C1 segment of cervical spinal cord (tissue), 14 donors: ENCODE measurements at regions not wholly inside any gene's neighbourhood (a gene's known extent, or its start where the extent isn't known, plus 50 kb on each side); places are given as distances from the start of the nearest gene placed in this dataset.

Source experiments
- DNase-seq, 14 donors: peaks; one replicate each; lab custom pipeline; 2025; lab: John Stamatoyannopoulos, UW

DNA sequence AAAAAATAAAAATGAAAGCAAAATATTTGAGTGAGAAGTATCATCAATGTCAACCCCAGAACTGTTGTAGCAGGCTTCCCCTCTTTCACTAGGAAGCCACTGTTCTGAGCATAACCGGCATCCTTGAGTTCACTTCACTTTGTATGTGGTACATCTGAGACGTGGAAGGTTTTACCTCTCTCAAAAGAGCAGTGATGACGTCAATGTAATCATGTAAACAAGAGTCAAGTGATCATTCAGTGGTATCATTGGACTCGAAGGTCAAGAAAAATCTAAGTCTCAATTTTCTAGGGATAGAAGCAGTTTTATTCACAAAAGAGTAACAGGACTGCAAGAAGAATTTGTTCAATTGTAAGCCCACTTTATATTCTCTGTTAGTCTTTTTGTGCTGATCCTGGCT, 339.8 kb upstream of the THRB start:
- DNase-seq: no peak

DNA sequence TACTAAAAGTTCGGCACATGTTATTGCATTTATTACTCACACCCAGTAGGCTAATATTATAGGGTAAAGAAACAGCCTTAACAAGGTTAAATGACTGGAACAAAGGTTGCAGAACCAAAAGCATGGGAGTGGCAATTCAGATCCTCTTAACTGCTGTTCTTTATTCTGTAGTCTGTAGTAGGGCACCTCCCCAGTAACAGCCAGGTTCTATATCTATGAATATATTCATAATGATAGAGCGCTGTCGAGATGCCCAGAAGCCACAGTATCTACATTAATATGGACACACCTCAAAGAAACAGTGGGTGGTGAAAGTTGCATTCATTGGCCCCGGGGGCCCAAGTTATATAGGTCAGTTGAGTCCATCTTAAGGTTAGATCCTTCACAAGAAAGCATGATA, 340.9 kb upstream of the THRB start:
- no peak for DNase-seq

DNA sequence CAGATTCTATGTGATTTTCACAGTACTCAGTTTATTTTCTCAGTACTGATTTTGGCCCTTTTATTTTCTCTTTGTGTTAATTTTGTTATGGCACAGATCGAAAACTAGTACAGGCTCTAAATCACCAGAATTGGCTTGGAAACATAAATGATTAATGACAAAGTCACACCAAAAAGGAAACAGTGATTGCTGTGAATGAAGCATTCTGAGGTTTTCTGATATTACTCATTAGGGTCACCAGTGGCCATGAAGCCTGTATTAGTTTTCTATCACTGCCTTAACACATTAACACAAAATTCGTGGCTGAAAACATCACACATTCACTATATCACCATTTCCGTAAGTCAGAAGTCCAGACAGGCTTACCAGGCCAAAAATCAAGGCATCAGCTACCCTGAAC, 343.0 kb upstream of the THRB start:
- no peak for DNase-seq

- DNase-seq: no peak
These were observed 343.9 kb upstream of the THRB start for GRCh38 chr3:24838533-24838932.

DNA sequence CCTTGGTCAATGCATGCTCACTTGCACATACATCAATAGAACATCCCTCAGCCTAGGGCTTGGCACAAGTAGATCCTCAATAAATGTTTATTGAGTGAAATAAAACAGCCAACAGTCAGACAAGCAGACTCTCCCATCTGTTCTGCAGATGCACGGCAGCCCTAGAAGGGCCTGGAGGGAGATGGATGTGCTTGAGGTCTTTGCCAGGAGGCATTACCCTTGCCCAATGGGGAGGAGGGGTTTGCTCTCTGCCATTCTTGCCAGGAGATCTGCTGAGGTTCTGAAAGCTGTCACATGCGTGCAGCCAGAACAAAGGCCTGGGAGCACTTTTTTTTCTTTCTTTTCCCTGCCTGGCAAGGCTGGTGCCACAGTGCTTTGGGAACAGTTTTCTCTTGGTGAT, 349.3 kb upstream of the THRB start:
- DNase-seq: peak in 1 of 14 donors; percentile 1

- no peak for DNase-seq
These were observed 351.0 kb upstream of the THRB start for GRCh38 chr3:24845524-24846155.

GRCh38 chr3:24846286-24846860, 351.7 kb upstream of the THRB start:
- no peak for DNase-seq

DNA sequence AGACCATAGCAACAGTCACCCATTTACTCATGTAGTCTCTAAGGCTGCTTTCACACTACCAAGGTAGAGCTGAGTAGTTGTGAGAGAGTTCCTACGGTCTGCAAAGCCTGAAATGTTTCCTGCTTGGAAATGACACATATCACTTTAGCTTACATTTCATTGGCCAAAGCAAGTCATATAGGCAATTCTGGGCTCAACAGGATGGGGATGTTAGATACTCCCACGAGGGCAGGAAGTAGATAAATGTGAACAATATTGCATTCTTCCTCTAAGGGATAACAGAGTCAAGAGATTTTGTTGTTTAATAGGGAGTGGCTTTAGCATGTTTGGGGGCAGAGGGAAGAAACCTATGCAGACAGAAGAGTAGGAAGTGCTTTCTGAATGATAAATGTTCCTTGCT, 355.6 kb upstream of the THRB start:
- DNase-seq: no peak

DNA sequence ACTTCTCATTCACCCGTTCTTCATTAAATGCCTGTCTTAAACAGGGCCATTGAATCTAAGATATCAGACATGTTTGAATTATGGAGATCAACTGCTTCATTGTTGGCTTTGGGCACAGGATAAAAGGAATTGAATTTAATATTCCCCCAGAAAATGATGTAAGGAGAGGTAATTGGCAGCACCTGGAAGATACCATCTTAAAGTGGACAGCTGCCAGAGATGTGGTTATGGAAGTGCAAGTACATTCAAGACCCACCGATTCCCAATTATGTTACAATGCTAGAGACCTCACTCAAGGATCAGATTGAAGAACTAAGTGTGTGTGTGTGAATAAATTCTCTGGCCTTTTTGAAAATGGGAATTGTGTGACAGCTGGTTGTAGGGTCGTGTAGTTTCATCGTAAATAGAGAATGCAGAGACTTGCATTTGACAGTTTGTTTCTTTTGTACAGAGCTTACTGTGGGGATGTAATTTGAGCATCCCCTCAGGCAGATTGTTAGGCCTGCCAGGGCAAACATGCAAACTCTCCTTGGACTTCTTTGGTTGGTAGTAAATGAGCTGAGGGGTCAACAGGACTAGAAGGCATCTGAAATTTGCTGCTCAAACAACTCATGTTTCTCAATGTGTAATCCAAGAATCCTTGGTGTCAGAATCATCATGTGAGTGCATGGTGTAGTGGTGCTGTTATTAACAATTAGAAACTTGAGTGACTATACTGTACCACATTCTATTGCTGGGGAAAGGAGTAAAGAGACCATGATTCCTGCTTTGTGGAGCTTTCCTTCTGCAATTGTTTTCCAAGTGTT, 359.2 kb upstream of the THRB start:
- no peak for DNase-seq

- no peak for DNase-seq
These were observed 360.1 kb upstream of the THRB start for GRCh38 chr3:24854748-24855147.

GRCh38 chr3:24857945-24858344, 363.3 kb upstream of the THRB start:
- DNase-seq: no peak

DNA sequence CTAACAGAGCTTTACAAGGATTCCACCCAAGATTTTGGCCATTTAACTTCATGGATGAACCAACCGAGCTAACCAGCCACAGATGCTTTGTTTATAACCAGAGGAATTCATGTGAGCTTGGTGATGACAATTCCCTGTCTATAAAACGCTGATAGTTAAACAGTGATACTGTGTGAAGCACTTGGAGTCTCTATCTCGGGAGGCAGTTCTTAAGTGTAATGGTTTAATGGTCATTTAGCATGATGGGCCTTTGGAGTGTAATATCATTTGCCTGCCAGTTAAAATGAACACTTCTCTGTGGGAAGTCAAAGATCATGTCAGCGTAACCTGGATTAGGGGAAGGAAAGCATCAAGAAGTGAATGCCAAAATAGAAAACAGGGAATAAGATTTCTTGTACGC, 368.6 kb upstream of the THRB start:
- no peak for DNase-seq

GRCh38 chr3:24867783-24868182, 373.1 kb upstream of the THRB start:
- no peak for DNase-seq

GRCh38 chr3:24881239-24881638, 386.6 kb upstream of the THRB start:
- DNase-seq: no peak

DNA sequence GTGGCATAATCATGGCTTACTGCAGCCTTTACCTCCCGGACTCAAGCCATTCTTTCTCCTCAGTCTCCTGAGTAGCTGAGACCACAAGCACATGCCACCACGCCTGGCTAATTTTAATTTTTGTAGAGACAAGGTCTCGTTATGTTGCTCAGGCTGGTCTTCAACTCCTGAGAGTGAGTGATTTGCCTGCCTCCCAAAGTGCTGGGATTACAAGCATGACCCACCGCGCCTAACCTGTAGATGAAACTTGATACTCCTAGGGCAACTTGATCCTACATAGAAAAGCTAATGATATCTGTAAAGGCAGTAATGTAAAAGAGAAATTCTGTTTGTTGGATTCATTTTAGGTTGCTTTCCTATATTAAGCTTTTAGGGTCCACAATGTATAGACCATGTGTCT, 391.9 kb upstream of the THRB start:
- DNase-seq: no peak

DNA sequence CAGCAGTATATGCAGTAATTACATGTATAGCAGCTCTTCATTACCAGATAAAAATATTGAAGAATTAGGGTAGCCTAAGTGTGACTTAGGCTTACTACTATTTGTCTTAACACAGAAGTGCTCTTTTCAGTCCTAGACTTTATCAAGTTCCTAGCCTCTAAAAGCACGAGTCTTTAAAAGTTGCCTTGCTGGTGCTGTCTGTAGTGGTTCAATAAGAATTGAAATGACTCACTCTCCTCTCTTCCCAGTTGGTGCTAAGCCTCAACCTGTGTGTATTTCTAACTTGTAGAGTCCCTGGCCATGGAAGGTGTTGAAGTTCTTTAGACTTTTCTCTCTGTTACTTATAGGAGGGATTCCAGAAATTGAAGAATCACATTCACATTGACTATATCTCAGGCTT, 395.4 kb upstream of the THRB start:
- DNase-seq: no peak

DNA sequence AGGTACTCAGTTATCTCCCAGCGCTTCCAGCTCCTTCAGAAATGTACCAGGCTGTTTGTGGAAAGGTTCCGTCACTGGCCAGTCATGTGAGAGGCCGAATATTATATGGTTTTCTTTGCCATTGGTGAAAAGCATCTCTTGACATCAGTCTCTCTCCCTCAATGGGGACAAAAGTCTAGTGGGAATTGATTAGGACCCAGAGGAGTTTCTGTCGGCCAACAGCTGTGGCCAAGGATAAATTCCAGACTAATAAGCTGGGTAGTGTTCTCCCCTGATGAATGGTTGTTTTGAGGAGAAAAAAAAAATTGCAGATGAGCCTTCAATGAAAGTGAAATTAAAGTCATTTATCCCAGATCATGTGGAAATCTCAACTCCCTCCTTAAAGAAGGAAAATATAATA, 404.7 kb upstream of the THRB start:
- no peak for DNase-seq

DNA sequence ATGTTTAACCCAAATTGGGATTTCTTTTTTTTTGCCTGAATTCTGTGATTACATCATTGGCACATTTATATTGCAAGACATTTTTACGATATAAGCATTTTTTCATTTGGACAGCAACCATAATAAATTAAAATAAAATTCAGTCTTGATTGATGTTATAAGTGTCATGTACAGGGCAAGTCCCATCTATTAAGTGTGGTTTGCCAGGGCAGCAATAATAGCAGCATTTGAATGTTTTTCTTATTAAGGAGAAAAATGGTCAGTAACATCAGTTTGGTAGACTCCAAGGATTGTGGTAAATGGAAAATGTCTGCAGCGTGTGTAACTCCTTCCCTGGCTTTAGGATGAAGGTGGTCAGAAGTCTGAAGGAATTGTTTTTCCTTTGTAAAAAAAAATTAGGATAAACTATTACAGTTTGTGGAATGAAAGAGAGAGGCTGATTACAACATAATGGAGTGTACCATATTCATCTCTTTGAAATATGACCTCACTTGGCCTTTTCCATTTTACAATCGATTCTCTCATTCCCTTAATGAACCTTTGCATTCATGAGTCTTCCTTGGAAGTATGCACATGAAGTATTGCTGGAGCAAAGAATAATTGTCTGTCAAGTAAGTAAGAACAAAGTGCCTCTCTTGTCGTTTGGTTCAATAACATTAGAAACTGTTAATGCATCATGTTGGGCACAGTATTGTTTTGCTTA, 405.4 kb upstream of the THRB start:
- DNase-seq: no peak

- no peak for DNase-seq
These were observed 410.6 kb upstream of the THRB start for GRCh38 chr3:24905266-24905665.

GRCh38 chr3:24907106-24907505, 412.5 kb upstream of the THRB start:
- DNase-seq: no peak

DNA sequence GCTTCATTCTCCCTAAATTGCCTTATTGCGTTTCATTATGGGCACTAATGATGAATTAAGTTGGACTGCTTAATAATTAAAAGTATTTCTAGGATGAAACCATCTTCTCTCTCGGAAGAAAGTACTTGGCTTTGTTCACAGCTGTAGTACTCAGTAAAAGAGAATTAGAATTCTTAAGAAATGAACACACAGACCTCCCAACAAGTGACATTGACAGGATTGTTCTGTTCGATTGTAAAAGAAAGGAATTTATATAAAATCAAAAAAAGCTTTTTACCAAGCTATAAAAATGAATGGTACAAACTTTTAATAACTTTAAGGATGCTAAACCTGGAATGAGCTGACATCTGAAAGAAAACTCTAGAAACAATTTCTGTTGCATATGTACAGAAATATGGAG, 416.4 kb upstream of the THRB start:
- no peak for DNase-seq

- DNase-seq: no peak
These were observed 421.0 kb upstream of the THRB start for GRCh38 chr3:24915639-24916038.

GRCh38 chr3:24917908-24918307, 423.3 kb upstream of the THRB start:
- no peak for DNase-seq
